Sigmoid colon (tissue), 3 donors: ENCODE measurements at regions not wholly inside any gene's neighbourhood (a gene's known extent, or its start where the extent isn't known, plus 50 kb on each side); places are given as distances from the start of the nearest gene placed in this dataset.

ENCODE experiments used
- CTCF ChIP-seq, 4 experiments: fragments of 450-650 bp in 3 of 4; fragments of 200-600 bp in 1 of 4; IDR thresholded peaks; one replicate each; pipeline ENCODE4 v1.5.1; 2016 to 2019; ENCODE audit warnings: antibody characterized with exemption in 4 of 4, mild to moderate bottlenecking in 3 of 4, moderate library complexity in 2 of 4
- POLR2A ChIP-seq, 2 donors: fragments of 450-650 bp; IDR thresholded peaks; one replicate each; pipeline ENCODE4 v1.6.1; 2016; ENCODE audit warnings: antibody characterized with exemption in 2 of 2, mild to moderate bottlenecking in 2 of 2, moderate library complexity in 2 of 2

- TF ChIP-seq CTCF (IDR thresholded peaks at IDR 0.05) (no peak), POLR2A (IDR thresholded peaks at IDR 0.05) (no peak)
These were observed 248.0 kb downstream of the WDR11 start for GRCh38 chr10:121099181-121099580.
